Ishikawa (cell line): ENCODE measurements at regions not wholly inside any gene's neighbourhood (a gene's known extent, or its start where the extent isn't known, plus 50 kb on each side); places are given as distances from the start of the nearest gene placed in this dataset.

Experiments
- CEBPB ChIP-seq: IDR thresholded peaks from 2 replicates; pipeline ENCODE4 v1.6.1; 2012
- CREB1 ChIP-seq: IDR thresholded peaks from 2 replicates; pipeline ENCODE4 v1.6.1; 2012; ENCODE audit warnings: low read depth
- EGR1 ChIP-seq: IDR thresholded peaks from 2 replicates; pipeline ENCODE4 v1.6.1; 2012
- EP300 ChIP-seq: IDR thresholded peaks from 2 replicates; pipeline ENCODE4 v1.6.1; 2012; ENCODE audit warnings: borderline replicate concordance
- FOXM1 ChIP-seq: IDR thresholded peaks from 2 replicates; pipeline ENCODE4 v1.6.1; 2012; ENCODE audit warnings: low read depth, borderline replicate concordance
- NFIC ChIP-seq: IDR thresholded peaks from 2 replicates; pipeline ENCODE4 v1.6.1; 2012
- RAD21 ChIP-seq: IDR thresholded peaks from 2 replicates; pipeline ENCODE4 v1.6.1; 2012; ENCODE audit warnings: low read depth
- TAF1 ChIP-seq: IDR thresholded peaks from 2 replicates; pipeline ENCODE4 v1.6.1; 2012; ENCODE audit warnings: low read depth, mild to moderate bottlenecking
- TCF12 ChIP-seq: IDR thresholded peaks from 2 replicates; pipeline ENCODE4 v1.6.1; 2012; ENCODE audit warnings: low read depth
- TEAD4 ChIP-seq: IDR thresholded peaks from 2 replicates; pipeline ENCODE4 v1.6.1; 2012
- YY1 ChIP-seq: IDR thresholded peaks from 2 replicates; pipeline ENCODE4 v1.6.1; 2012; ENCODE audit warnings: low read depth
- ZBTB7A ChIP-seq: IDR thresholded peaks from 2 replicates; pipeline ENCODE4 v1.6.1; 2012; ENCODE audit warnings: low read depth
- TF ChIP-seq, protein P1 (sequence below): IDR thresholded peaks from 2 replicates; pipeline ENCODE4 v1.6.1; 2012; ENCODE audit warnings: low read depth, mild to moderate bottlenecking
- TF ChIP-seq, protein P2 (sequence below): IDR thresholded peaks from 2 replicates; pipeline ENCODE4 v1.6.1; 2012
- TF ChIP-seq, protein P3 (sequence below): IDR thresholded peaks from 2 replicates; pipeline ENCODE4 v1.6.1; 2012

DNA sequence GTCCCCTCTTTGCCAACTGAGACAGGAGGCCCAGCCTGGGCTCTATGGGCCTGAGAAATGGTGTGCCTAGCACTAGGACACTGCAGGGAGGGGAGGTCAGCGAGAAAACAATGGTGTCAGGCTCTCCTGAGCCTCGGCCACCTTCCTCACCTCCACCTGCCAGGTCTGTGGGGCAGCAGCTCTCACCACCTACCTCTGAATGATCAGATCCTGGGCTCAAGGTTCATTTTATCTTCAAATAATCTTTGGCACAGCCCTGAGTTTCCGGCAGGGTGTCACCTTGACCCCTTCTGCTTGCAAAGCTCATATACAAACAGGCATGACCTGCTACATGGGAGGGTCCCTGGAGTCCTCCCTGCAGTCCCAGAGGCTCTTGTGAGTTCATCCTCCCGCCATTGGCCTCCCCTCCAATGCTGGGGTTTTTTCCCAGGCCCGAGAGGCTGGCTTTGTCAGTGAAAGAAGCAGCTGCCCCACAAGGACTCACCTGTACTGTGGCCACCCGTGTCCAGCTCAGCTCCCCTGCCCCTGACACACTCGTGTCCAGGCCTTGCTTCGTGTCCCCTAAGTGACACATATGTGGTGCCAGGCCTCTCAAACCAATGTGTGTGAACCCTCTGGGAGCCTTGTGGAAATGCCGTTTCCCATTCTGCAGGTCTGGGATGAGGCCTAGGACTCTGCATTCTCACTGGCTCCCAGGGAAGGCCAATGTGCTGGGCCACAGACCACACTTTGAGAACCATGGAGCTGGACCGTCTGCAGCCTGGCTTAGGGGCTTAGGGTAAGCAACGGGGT, 176.8 kb upstream of the CIBAR2 start:
- TF ChIP-seq, protein P1, sequence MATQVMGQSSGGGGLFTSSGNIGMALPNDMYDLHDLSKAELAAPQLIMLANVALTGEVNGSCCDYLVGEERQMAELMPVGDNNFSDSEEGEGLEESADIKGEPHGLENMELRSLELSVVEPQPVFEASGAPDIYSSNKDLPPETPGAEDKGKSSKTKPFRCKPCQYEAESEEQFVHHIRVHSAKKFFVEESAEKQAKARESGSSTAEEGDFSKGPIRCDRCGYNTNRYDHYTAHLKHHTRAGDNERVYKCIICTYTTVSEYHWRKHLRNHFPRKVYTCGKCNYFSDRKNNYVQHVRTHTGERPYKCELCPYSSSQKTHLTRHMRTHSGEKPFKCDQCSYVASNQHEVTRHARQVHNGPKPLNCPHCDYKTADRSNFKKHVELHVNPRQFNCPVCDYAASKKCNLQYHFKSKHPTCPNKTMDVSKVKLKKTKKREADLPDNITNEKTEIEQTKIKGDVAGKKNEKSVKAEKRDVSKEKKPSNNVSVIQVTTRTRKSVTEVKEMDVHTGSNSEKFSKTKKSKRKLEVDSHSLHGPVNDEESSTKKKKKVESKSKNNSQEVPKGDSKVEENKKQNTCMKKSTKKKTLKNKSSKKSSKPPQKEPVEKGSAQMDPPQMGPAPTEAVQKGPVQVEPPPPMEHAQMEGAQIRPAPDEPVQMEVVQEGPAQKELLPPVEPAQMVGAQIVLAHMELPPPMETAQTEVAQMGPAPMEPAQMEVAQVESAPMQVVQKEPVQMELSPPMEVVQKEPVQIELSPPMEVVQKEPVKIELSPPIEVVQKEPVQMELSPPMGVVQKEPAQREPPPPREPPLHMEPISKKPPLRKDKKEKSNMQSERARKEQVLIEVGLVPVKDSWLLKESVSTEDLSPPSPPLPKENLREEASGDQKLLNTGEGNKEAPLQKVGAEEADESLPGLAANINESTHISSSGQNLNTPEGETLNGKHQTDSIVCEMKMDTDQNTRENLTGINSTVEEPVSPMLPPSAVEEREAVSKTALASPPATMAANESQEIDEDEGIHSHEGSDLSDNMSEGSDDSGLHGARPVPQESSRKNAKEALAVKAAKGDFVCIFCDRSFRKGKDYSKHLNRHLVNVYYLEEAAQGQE = no peak
- TF ChIP-seq CEBPB (no peak), TEAD4 (no peak), YY1 (no peak), EP300 (no peak), TAF1 (no peak), NFIC (no peak), EGR1 (no peak), CREB1 (no peak), TCF12 (no peak), RAD21 (no peak), ZBTB7A (no peak), FOXM1 (no peak)
- TF ChIP-seq, protein P2, sequence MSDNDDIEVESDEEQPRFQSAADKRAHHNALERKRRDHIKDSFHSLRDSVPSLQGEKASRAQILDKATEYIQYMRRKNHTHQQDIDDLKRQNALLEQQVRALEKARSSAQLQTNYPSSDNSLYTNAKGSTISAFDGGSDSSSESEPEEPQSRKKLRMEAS = no peak
- TF ChIP-seq, protein P3, sequence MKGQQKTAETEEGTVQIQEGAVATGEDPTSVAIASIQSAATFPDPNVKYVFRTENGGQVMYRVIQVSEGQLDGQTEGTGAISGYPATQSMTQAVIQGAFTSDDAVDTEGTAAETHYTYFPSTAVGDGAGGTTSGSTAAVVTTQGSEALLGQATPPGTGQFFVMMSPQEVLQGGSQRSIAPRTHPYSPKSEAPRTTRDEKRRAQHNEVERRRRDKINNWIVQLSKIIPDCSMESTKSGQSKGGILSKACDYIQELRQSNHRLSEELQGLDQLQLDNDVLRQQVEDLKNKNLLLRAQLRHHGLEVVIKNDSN = no peak

DNA sequence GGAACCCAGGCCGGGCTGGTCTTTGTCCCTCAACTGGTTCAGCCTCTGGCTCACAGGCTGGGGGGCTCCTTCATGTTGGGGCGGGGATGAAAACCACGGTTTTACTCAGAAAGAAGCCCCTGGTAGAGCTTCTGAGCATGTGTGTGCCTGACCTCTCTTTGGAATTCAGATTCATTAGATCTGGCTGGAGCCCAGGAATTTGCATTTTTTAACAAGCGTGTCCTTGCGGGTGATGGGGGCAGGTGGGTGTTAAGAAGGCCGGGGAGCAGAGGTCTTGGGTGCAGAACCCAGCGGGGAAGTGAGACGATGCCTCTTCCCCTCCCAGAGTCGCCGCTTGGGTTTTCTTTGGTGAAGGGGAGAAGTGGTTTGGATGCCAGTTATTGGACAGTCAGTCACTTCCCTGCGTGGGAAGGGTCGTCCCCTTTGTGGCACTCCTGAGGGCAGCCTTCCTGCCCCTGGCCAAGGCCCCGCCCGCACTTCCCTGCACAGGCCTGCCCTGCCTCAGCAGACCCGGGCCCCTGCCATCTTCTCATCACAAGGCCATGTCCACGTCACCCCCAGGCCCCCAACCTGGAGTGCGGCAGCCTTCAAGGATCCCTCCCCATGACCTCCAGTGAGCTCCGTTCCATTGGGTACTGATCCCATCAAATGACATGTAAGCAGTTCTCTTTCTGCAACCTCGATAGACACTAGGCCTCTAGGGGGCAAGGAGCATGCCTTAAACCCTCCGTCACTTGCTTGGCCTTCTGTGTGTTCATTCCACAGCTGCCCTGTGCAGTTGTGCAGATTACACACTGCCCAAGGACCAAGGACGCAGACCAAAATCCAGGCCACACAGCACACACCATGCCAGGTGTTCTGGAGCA, 177.7 kb upstream of the CIBAR2 start:
- TF ChIP-seq, protein P3 = no peak
- TF ChIP-seq FOXM1 (no peak), ZBTB7A (no peak), EGR1 (no peak), YY1 (no peak), TAF1 (no peak), RAD21 (no peak)
- TF ChIP-seq, protein P2 = no peak
- TF ChIP-seq, protein P1 = no peak

DNA sequence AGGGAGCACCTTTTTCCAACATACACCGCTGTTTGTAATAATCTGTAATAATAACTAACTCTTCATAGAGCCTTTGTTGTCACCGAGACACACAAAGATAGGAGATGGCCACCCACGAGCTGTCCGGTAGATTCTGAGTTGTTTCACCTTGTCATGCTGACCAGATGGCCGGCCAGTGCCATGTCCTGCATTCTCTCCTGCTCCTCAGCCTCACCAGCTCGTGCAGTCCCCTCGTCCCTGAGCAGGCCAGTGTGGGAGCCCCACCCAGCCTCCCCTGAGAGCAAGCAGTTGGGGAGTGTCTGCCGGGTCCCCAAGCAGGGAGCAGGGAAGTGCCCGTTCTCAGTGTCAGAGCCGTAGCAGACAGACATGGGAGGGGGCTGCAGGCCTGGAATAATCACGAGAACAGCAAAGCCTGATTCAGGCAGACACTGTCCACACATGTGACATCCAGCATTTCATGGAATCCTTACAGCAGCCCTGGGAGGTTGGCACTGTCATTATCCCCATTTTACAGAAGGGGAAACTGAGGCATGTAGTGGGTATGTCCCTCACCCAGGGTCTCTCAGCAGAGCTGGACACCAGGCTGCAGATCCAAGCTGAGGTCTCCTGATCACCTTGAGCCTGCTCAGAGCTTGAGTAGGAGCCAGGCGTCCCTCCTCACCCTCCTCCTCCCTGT, 178.5 kb upstream of the CIBAR2 start:
- TF ChIP-seq, protein P2 = no peak
- TF ChIP-seq CEBPB (no peak), YY1 (no peak), RAD21 (no peak), FOXM1 (no peak), TCF12 (no peak), CREB1 (no peak), TAF1 (no peak), TEAD4 (no peak), ZBTB7A (no peak; the same call in 1 of the 2 replicates)
- TF ChIP-seq, protein P1 = no peak
